ENCODE measurements at regions not wholly inside any gene's neighbourhood (a gene's known extent, or its start where the extent isn't known, plus 50 kb on each side); places are given as distances from the start of the nearest gene placed in this dataset.
"Not testable (repeated sequence)": the region's sequence is repeated elsewhere in the genome, so short reads cannot be mapped to it uniquely, and the experiment has no call there.

DNA sequence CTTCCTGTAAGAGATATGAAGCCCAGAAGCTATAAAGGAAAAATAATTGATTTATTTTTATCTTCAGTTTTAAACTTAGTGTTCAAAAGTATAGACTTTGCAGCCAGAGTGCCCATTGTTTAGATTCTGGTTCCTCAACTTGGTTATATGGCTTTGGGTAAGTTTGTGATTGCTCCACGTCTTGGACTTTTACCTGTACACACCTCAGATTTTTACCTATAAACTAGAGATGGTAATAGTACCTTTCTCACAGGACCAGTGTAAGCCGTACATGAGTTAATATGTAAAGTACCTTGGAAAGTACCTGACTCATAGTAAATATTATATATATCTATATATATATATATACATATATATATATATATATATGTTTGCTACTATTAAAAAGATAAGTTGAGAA is 283.8 kb downstream of the RAP2B start:
- no peak for DNase-seq

DNA sequence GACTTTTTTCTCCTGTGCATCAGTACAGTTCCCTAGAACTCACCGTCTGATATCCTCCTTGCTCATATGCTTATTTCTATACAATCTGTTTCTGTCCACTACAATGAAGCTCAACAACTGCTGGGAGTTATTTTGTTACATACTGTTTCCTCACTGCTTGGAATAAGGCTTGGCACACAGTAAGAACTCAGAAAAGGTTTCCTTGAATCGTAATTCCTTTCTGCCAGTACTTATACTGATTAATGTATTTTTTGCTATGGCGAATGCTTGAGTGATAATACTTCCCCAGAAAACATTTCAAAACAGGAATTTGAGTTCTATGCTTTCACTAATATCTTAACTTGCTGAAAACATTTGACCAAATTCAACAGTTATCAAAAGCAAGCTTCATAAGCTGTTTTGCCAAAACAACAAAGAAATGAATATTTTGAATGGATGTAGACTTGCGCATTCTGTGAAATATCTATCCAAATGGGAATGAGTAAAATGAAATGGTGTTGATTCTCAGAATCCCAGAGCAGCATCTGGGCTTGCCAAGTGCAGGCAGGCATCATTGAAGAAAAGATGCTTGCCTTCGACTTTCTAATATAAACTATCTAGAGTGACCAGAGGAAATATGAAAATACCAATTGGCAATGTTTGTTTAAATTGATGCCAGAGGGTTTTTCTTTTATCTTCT is 286.3 kb downstream of the RAP2B start:
- no peak for DNase-seq

DNA sequence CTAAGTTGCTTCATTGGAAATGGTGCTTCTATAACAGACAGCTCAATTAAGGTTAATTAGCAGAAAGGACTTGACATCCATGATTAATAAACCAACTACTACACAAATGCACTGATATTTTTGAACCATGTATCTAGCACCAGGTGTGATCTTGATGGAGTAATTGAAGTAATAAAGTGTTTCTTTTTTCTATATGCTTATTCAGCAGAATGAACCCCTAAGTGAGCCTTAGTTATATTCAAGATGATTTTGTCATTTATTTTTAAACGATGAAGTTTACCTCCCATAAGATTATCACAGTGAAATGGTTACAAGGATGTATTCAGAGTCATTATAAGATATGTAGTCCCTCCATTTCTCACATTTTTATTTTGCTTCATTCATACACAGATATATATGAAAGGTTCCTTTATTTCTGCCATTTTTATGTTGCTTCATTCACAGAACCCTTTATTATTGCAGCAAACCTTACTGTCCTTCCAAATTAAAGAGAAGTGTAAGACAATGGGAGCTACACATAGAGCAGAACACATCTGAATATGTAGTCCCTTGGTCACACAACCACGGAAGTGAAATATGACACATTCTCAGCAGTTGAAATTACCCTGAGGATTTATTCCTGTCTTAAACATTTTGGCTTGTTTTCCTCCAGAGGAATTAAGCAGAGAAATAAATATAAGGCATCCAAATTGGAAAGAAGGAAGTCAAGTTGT is 295.0 kb downstream of the RAP2B start:
- DNase-seq = no peak

DNA sequence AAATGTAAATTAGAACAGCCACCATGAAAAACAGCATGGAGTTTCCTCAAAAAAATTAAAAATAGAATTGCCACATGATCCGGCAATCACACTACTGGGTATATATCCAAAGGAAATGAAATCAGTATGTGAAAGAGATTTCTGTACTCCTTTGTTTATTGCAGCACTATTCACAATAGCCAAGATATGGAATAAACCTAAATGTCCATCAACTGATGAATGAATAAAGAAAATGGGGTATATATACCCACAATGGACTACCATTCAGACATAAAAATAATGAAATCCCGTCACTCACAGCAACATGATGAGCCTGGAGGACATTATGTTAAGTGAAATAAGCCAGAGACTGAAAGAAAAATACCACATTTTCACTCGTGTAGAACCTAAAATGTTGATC is 296.9 kb downstream of the RAP2B start:
- no peak for DNase-seq

DNA sequence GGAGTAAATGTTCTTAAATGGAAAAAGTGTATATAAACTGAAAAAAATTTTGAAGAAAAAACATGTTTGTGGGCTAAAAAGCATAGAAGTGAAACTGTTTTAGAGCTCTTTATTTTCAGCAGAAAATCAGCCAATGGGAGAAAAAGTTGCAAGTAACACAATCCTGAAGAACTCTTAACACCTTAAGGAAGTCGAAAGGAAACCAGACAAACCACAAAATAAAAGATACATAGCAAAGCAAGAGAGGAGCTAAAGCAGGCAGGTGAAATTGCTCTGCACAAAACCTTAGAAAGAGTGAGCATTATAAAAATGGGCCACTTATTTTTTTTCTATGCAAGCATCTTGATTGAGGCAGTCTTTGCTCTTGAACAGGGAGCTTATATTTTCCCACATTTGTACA is 300.5 kb downstream of the RAP2B start:
- no peak for DNase-seq

DNA sequence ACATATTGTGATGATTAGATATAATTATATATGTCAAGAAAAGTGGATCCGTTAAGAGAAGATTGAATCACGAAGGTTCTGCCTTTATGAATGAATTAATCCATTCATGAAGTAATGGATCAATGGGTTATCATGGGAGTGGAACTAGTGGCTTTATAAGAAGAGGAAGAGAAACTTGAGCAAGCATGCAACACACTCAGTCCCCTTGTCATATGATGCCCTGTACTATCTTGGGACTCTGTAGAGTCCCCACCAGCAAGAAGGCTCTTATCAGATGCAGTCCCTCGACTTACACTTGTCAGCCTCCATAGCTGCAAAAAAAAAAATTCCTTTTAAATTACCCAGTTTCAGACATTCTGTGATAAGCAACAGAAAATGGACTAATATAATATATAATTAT is 301.9 kb downstream of the RAP2B start:
- no peak for DNase-seq

DNA sequence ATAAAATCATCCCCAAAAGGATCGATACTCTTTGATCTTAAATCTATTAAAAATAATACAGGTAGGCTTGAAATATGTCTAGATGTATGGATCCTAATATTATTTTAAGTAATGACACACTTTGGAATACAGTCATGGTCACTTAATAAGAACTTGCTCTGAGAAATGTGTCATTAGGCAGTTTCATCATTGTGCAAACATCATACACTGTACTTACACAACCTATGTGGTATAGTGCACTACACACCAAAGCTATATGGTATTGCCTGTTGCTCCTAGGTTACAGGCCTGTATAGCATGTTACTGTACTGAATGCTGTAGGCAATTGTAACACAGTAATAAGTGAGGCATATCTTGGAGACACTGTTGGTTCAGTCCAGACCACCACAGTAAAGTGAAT is 307.1 kb downstream of the RAP2B start:
- no peak for DNase-seq

DNA sequence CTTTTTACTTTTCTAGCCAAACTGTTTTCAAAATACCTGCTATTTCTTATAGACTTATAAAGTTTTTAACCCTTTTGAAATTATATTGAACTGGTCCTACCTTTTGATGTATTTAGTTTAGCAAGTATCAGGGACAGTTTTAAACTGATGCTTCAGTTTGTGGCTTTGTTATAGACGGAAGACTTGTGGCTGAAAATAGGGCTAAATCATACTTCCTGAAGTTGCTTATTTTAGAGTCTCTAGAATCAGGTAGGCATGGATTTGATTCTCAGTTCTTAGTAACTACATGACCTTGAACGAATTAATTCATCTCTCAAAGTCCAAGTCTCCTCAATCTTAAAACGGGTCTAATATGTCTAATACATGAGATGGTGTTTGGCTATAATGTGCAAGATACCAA is 322.8 kb downstream of the RAP2B start:
- DNase-seq = no peak

DNA sequence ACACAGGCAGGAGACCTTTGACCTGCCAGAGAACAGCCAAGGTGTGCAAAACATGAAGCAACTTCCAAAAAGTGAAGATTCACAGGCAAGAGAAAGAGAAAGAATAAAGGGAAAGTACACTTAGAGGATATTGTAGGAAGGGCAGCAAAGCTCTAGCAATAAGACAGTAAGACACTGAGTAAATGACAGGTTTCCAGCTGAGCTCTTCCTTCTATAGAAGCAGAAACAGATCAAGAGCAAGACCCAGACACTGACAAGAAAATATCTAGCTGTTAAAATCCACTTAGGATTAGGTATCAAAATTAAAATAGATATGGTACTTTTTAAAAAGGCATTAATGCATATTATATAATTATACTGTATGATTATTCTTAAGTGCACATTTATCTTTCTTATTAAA is 333.4 kb downstream of the RAP2B start:
- DNase-seq = no peak

DNA sequence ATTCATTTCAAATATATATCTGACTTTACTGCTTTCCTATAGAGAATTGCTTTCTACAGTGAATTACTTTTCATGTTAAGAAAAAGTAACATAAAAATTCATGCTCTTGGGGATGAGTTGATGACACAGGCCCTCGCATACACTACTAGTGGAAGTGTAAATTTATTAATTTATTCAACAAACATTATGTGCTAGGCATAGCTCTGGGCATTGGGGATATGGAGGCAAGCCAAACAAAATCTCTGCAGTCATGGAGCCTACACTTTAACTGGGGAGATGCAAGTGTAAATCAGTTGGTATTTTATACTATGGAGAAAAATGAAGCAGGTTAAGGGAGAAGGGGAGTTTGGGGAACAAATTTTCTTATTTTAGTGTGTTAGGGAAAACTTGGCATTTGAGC is 340.7 kb downstream of the RAP2B start:
- DNase-seq = no peak

DNA sequence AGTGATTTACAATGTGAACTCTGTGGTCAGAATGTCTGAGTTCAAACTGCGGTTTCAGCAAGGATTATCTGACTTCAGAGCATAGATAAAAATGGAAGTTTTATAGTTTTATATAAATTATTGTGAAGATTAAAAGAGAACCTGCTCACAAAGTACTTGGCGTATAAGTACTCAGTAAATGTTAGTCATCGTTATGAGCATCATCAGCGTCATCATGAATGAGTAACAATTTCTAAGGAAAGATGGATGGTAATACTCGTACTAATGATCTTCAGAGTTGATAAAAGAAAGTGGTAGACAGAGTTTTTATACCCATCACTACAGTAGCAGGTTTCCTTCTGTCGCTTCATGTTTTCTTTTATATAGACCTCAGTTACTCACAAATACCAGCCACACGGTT is 341.8 kb downstream of the RAP2B start:
- no peak for DNase-seq

DNA sequence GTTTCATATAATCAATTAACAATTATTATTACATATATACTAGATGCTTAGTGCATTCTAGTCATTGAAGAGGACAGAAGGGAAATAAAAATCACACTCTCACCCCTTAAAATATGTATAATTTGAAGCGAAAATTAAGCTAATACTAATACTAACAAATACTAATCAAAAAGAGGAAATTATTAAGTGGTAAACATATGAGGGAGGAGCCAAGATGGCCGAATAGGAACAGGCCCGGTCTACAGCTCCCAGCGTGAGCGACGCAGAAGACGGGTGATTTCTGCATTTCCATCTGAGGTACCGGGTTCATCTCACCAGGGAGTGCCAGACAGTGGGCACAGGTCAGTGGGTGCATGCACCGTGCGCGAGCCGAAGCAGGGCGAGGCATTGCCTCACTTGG is 344.2 kb downstream of the RAP2B start:
- not testable (repeated sequence) for DNase-seq

DNA sequence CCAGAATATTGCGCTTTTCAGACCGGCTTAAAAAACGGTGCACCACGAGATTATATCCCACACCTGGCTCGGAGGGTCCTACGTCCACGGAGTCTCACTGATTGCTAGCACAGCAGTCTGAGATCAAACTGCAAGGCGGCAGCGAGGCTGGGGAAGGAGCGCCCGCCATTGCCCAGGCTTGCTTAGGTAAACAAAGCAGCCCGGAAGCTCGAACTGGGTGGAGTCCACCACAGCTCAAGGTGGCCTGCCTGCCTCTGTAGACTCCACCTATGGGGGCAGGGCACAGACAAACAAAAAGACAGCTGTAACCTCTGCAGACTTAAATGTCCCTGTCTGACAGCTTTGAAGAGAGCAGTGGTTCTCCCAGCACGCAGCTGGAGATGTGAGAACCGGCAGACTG is 344.7 kb downstream of the RAP2B start:
- DNase-seq = not testable (repeated sequence)

DNA sequence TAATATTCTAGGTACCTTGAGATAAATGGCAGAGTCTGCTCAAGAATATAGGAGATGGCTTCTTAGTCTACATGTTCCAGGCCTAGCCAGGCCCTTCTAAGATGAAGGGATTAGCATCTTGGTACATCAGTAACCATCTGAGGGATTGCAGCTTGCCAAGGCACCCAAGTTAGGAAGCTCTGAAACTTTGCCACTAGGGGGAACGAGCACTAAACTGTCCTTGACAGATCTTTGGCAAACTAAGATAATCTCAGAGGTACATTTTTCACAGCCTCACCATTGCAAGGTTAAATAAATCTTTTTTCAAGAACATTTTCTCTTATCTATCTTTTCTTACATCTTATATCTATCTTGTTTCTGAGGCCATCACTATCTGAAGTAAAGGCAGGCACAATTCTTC is 351.2 kb downstream of the RAP2B start:
- DNase-seq = no peak

DNA sequence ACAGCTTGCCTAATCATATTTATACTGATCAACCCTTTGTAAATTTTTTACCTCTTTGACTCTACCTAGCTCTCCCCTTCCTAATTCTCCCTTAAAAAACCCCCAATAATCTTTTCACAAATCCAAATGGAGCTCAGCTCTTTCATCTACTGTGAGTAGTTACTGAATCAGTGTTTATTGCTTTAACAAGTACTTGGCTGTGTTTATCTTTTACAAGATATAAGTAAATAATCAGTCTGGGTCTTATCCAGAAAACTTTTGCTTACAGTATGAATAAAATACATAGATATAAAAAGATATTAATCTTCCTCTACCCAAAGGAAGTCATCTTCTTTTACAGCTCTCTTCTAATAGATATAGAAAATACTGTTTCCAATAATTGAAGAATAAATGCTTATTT is 366.4 kb downstream of the RAP2B start:
- DNase-seq = no peak

DNA sequence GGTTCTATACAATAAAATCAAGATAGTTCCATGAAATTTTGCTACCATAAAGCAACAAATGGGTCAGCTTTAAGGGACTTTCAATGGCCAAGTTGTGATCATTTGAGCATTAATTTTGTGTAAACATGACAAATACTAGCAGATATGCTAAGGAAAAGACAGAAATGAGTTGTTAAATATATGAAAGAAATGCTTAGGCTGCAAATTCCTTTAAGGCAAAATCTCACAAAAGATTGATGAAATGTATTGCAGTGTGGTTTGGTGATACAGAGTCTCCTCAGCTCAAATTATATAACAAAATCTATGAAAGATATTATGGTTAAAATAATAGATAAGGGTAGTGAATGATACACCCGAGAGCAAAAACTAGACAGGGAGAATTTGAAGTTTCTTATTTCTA is 377.2 kb downstream of the RAP2B start:
- no peak for DNase-seq

DNA sequence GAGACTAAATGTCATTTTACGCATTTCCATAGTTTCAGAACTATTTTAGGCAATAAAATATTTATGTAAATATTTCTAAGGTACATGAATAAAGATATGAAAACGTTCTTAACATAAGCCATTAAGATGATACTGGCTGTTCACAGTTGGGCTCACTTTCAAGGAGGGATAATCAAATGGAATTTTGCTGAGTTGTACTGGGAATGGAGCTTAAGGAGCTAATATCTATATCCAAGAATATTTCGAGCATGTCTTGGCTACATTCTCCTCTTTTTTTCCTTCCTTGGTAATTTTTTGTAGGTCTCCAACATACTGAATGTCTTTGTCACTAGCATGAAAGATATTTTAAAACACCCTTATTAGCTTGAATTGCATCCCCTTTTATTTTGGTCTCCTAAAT is 383.4 kb downstream of the RAP2B start:
- no peak for DNase-seq

DNA sequence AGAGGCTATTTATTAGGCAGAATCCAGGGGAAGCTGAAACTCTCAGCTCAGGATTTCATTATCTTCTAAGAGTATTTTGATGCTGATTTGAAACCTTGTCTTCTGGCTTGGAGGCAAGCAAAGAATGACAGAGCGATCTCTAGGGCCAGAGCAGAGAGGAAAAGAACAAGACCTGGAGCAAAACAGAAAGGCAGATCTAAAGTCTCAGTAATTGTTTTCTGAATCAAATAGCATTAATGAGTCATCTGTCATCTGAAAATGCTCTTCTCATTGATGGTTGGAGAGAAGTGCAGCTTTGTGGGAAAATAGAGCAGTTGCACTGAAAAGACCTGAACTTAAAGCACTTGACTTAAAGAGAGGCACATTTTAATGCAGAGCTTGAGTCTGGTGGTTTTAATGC is 385.9 kb downstream of the RAP2B start:
- DNase-seq = no peak

DNA sequence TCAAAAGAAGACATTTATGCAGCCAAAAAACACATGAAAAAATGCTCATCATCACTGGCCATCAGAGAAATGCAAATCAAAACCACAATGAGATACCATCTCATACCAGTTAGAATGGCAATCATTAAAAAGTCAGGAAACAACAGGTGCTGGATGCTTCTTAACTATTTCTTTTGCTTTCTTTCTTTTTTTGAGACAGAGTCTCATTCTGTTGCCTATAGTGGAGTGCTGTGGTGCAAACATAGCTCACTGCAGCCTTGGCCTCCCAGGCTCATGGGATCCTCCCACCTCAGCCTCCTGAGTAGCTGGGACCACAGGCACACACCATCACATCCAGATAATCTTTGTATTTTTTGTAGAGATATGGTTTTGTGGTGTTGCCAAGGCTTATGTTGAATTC is 387.7 kb downstream of the RAP2B start:
- DNase-seq = not testable (repeated sequence)

DNA sequence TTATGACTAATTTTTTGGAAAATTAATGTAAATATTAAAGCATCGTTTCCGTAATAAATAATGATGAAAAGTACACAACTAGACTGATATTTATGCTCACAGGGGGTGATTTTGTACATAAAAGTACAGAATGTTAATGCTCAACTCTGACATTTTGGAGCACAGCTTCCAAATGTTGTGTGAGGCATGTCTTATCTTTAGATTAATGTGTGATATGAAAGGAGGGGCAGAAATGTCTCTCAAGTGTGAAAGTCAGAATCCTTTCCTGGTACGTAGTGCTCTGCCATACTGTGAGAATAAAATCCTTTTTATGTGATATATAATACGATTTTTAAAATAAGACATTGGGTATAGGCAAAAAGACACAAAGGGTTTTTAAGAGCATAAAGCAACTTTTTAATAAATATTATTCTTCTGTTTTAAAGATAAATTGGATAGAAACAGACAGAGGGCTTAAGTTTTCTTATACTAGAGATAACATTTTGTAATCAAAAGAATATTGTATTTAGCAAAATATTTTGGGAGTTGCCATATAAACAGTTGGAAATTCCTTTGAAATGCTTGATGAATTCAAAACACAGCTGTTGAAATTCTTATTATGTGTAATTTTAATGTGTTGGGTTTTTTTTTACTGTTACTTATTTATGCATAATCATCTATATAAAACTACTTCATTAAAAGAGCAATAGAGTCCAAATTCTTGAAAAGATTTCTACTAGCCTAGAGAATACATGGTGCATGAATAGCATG is 389.7 kb downstream of the RAP2B start:
- no peak for DNase-seq

DNA sequence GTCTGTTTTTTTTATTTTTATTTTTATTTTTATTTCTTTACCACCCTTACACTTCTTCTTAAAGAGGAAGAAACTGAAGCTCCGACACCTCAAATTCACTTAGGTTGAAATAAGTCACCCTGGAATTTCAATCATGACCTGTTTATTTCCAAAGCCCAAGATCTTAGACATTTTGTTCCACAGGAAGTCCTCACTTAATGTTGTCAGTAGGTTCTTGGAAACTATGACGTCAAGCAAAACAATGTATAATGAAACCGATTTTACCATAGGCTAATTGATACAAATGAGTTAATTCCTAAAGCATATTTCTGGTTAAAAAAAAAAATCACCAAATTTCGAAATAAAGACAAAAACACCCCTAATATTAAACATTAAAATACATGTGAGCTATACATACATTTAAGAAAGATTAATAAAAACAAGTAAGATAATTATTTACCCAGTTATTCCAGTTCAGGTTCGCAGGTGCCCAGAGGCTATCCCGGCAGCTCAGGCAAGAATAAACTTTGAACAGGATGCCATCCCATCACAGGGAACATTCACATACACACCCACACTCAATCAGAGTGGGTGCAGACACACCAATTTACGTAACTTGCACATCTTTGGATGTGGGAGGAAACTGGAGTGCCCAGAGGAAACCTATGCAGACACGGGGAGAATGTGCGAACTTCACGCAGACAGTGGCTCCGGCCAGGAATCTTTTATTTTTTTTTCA is 391.0 kb downstream of the RAP2B start:
- DNase-seq = no peak

DNA sequence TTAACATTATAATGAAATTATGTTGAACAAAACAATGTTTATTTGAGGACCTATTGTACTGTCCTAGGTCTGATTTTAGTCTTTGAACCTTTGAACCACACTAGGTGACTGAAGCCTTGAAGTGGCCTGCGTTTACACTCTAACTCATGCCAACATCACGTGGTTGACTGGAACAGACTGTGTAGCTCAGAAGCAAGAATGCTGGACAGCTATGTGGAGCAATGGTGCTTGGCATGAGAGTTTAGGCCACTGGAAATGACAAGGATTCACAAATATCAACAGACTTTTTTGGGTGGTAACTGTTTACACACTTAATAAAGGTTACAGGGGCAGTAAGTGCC is 391.5 kb downstream of the RAP2B start:
- DNase-seq = no peak

DNA sequence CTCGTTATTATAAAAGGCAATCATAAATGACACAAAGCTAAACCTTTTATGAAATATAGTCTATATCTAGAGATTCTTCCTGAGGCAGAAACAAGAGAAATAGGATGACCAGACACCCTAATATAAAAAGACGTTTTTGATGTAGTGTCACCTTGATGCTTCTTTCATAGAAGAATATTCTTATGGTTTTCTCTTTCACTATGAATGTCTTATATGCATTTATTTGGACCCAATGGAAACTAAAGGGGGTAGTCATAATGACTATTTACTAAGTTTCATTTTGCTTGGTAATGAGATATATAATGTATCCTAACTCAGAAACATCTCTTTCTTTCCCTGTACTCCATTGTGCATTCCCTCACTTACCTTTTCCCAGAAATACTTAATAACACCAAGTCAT is 393.9 kb downstream of the RAP2B start:
- no peak for DNase-seq

DNA sequence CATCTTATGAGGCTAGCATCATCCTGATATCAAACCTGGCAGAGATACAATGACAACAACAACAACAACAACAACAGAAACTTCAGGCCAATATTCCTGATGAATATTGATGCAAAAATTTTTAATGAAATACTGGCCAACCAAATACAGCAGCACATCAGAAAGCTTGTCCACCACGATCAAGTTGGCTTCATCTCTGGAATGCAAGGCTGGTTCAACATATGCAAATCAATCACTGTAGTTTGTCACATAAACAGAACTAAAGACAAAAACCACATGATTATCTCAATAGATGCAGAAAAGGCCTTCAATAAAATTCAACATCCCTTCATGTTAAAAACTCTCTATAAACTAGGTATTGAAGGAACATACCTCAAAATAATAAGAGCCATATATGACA is 397.3 kb downstream of the RAP2B start:
- not testable (repeated sequence) for DNase-seq

Measured in femur (tissue), 1 donor.